Stimulated activated CD4-positive, alpha-beta T cell treated with anti-CD3 and anti-CD28 coated beads, Interleukin-1b, Interleukin-23, amount 100 ng/mL, for 4 hours (primary cell): ENCODE measurements at regions not wholly inside any gene's neighbourhood (a gene's known extent, or its start where the extent isn't known, plus 50 kb on each side); places are given as distances from the start of the nearest gene placed in this dataset.

Experiments used
- DNase-seq, 2 donors: peaks; one replicate each; pipeline ENCODE4 v3.0.0-alpha.2; 2020; ENCODE audit warnings: low read depth in 2 of 2

GRCh38 chr9:118305331-118305730 is 601.1 kb downstream of the TLR4 start:
- DNase-seq, result no peak

- DNase-seq, result no peak
Observed at GRCh38 chr9:118306801-118307200, 602.6 kb downstream of the TLR4 start.

- DNase-seq, result no peak
Observed at GRCh38 chr9:118313965-118314364, 609.8 kb downstream of the TLR4 start.

GRCh38 chr9:118316831-118317343 is 612.7 kb downstream of the TLR4 start:
- DNase-seq, result no peak

DNA sequence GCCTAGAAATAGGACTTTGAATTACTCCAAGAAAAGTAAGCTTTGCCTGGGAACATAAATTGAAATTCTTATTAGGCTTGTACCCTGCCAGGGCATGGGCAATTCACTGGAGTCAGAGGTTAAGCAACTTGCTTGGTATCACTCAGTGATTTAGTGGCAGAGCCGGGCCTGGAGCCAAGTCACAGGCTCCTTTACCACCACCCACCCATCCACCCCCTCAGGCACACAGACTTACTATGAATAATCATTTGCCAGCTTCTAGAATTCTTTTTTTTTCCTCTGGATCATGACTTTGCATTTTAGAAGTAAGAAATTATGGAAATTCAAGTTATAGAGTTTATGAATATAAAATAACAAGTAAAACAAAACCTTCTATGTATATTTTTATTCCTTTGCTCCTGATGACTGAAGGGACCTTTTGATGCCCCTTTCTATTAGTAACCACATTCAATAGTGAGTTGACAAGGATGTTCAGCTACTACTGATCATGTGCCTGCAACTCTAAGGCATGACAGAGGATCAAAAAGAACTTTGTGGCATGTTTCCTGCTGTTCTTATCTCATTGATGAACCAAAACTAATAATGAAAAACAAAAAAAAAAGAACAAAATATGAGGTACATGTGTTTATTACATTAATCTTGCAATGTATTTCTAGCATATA is 614.7 kb downstream of the TLR4 start:
- no peak for DNase-seq

- no peak for DNase-seq
Observed at GRCh38 chr9:118321788-118322187, 617.6 kb downstream of the TLR4 start.

GRCh38 chr9:118324706-118325105 is 620.5 kb downstream of the TLR4 start:
- DNase-seq, result no peak

- no peak for DNase-seq
Observed at GRCh38 chr9:118325757-118326156, 621.6 kb downstream of the TLR4 start.

DNA sequence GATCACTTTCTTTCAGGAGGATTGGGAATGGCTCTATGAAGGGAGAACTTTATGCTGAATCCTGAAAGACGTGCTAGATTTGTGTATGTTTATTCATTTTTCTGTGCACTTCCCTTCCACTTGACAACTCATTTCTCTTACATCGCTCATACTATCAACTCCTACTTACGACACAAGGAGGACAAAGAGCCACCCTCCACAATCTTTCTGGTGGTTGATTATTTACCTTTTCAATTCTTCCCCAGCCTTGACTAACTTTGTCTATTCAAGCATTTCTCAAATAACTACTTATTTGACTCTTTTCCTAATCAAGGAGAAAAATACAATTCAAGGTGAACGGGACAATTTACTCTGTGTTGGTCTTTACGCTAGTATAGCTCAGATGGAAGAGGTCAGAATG is 622.1 kb downstream of the TLR4 start:
- no peak for DNase-seq

- DNase-seq, result no peak
Observed at GRCh38 chr9:118330191-118330986, 626.2 kb downstream of the TLR4 start.

DNA sequence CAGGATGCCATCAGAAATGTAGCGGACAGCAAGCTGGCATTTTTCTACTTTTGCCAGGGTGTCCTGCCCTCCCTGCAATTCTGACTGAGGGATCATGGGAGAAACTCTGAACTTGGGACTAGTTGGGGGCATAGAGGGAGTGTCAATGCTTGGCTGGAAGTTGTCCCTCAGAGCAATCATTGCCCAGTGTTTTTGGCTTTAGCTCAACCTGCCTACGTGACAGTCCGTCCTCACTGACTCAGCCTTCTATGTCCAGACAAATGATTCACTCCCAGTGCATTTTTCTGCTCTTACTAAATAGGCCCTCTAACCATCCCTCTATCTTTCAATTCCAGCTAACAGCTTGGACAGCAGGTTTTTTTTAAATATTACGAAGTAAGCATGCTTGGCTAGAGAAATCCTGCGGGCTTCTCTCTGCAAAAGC is 627.4 kb downstream of the TLR4 start:
- no peak for DNase-seq

DNA sequence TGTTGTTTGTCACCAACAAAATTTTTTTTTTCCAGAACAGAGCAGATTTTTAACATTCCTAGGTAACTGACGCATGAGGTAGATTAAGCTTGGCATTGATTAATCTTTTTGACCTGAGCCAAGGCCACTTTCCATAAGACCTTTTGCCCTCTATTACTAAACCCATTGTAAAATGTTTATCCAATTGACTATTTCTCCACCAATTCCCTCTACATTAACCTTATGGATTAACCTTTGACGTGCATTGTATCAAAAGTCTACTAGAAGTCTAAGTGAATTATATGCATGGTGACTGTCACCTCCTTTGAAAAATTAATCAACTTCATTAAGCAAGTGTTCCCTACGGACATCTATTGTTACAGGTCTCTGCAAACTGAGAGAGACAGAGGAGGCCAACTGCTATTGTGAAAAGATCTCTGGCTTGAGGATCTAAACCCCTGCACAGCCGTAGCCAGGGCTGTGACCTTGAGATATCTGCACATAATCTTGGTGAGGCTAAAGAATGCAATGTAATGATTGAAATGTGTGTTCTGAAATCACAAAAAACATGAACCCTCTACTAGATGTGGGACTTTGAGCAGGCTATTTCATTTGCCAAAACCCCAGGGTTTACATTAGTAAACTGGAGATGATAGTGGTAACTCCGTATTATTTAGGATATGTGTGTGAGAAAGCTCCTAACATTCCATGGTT is 632.2 kb downstream of the TLR4 start:
- DNase-seq, result no peak

- no peak for DNase-seq
Observed at GRCh38 chr9:118336943-118337330, 632.7 kb downstream of the TLR4 start.

DNA sequence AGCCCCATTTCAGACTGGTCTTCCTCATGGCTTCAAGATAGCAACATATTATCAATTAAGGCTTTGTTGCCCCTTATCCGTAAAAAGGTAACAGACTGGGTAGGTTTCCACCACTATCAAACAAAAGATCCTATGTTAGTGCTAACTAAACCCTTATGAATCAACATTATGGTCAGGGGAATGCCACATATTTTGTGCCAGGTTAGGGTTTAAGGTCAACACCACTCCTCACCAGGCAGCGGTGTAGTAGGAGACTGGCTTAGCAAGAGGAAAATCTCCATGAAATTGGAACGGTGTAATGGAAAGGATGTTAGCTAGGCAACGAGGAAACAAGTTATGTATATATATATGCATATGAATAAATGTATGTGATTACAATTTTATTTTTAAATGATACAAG is 655.8 kb downstream of the TLR4 start:
- no peak for DNase-seq

GRCh38 chr9:118362123-118362522 is 657.9 kb downstream of the TLR4 start:
- DNase-seq, result no peak

DNA sequence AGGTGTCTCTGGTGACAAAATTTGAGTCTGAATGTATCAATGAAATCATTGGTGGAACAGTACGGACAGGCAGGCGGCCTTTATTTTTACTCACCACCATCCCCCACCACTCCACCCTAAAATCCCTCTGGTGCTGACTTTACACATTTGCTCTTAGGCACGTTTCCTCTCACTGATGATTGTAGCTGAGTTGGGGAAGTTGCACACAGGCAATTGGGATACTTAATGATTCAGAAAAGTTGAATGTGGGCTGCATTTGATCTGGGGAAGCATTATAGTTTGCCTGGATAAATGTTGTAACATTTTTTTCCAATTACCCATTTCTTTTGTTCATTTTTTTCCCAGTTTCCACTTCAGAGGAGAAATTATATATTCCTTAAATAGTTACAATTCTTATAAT is 658.4 kb downstream of the TLR4 start:
- DNase-seq, result no peak

- no peak for DNase-seq
Observed at GRCh38 chr9:118364266-118365106, 660.3 kb downstream of the TLR4 start.

DNA sequence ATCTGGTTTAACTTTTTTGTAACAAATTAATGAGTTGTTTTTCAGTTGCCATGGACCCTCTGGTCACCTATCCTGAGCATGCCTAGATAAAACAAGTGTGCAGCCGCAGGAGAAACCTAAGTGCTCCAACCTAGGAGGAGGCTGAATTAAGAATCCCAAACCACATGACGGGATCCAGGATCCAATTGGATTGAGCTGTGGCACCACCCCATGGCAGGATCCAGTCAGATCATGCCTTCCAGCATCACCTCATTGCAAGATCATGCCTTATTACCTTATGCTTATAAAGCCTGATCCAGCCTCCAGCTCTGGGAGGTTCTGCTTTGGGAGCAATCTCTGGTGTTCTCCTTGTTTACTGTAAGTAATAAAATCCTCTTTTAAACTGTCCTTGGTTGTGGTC is 662.0 kb downstream of the TLR4 start:
- DNase-seq, result no peak

- no peak for DNase-seq
Observed at GRCh38 chr9:118367383-118367782, 663.2 kb downstream of the TLR4 start.

GRCh38 chr9:118384531-118385100 is 680.4 kb downstream of the TLR4 start:
- no peak for DNase-seq

DNA sequence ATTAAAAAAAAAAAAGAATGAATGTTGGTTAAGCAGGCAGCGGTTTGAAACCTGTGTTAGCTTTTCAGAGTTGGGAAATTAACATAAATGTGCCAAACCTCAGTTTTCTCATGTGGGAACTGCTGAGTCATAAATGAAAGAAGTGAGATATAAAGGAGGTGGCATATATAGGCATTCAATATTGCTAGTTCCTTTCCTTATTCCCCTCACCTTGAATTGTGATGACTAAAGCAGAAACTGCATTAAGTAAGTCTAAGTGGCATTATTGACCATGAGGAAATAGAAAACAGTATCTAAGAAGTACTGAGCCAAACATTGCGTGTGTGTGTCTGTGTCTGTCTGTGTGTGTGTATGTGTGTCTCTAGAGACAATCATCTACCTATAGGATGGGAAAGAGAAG is 691.2 kb downstream of the TLR4 start:
- no peak for DNase-seq
